Mucosa of descending colon (tissue), 3 donors: ENCODE measurements at regions not wholly inside any gene's neighbourhood (a gene's known extent, or its start where the extent isn't known, plus 50 kb on each side); places are given as distances from the start of the nearest gene placed in this dataset.

Experiments used
- ATAC-seq: fragments of 200-7000 bp; cut with Tn5 transposase; one replicate; pipeline ENCODE4 v1.9.1; 2020; ENCODE audit warnings: mild to moderate bottlenecking, moderate library complexity
- DNase-seq, 3 donors: peaks; one replicate each; pipeline ENCODE4 v3.0.0-alpha.2; 2020
- H3K36me3 ChIP-seq: fragments of 200-600 bp; one replicate; pipeline ENCODE4 v1.8.0; 2021; ENCODE audit warnings: low read depth, mild to moderate bottlenecking
- H3K4me1 ChIP-seq: fragments of 200-600 bp; one replicate; pipeline ENCODE4 v1.8.0; 2021; ENCODE audit warnings: low read depth, mild to moderate bottlenecking
- H3K4me3 ChIP-seq: fragments of 200-600 bp; one replicate; pipeline ENCODE4 v1.8.0; 2021; ENCODE audit warnings: mild to moderate bottlenecking
- H3K9me3 ChIP-seq: fragments of 200-600 bp; one replicate; pipeline ENCODE4 v1.8.0; 2021; ENCODE audit warnings: mild to moderate bottlenecking
- CTCF ChIP-seq: fragments of 200-600 bp; IDR thresholded peaks from one replicate; pipeline ENCODE4 v1.8.0; 2022; ENCODE audit warnings: antibody characterized with exemption, mild to moderate bottlenecking
- intact Hi-C, 2 donors: fragments of 100-400 bp; cut with DNase I in 1 of 2; cut with micrococcal nuclease in 1 of 2; formaldehyde crosslinking; loops; one replicate each; pipeline versions ENCODE4 v1.11.0 to v1.11.1; 2022; cut with DNase I, micrococcal nuclease
- donor health status: DM: no; HTN: no; CAD: no; lungs with moderate emphysema.
- donor health status: DM: no; HTN: no; CAD: no.
- donor health status: DM: no; HTN: yes; CAD: no.

- DNase-seq, result no peak
- intact Hi-C loops, result no loop called here
- ATAC-seq, result no peak
- no peak for TF ChIP-seq CTCF
- Histone ChIP-seq H3K4me1 (no peaks in the 10 kb centered on the region), H3K36me3 (no peaks in the 10 kb centered on the region), H3K9me3 (no peaks in the 10 kb centered on the region), H3K4me3 (no peak overlapping the region)
These were observed 224.0 kb downstream of the SOD2 start for GRCh38 chr6:159468994-159469393.

- Histone ChIP-seq H3K4me3 (no peak overlapping the region), H3K4me1 (no peaks in the 10 kb centered on the region), H3K9me3 (no peaks in the 10 kb centered on the region), H3K36me3 (no peaks in the 10 kb centered on the region)
- TF ChIP-seq CTCF, result no peak
- ATAC-seq, result no peak
- DNase-seq, result no peak
- intact Hi-C loops, result no loop called here
These were observed 225.5 kb downstream of the SOD2 start for GRCh38 chr6:159467473-159468041.

GRCh38 chr6:159466926-159467325 is 226.1 kb downstream of the SOD2 start:
- no peak for TF ChIP-seq CTCF
- no peaks in the 10 kb centered on the region for H3K36me3 ChIP-seq
- H3K4me3 ChIP-seq, result no peak overlapping the region
- no peaks in the 10 kb centered on the region for H3K9me3 ChIP-seq
- no peak for DNase-seq
- ATAC-seq, result no peak
- intact Hi-C loops, result no loop called here
- no peaks in the 10 kb centered on the region for H3K4me1 ChIP-seq

GRCh38 chr6:159464816-159465215 is 228.2 kb downstream of the SOD2 start:
- Histone ChIP-seq H3K4me3 (no peak overlapping the region), H3K9me3 (no peaks in the 10 kb centered on the region), H3K36me3 (no peaks in the 10 kb centered on the region), H3K4me1 (no peaks in the 10 kb centered on the region)
- DNase-seq, result no peak
- no peak for ATAC-seq
- intact Hi-C loops, result no loop called here
- no peak for TF ChIP-seq CTCF

- ATAC-seq (no peak), DNase-seq (no peak)
- Histone ChIP-seq H3K4me3 (no peak overlapping the region), H3K4me1 (no peaks in the 10 kb centered on the region), H3K36me3 (no peaks in the 10 kb centered on the region), H3K9me3 (no peaks in the 10 kb centered on the region)
- intact Hi-C loops, result no loop called here
- no peak for TF ChIP-seq CTCF
These were observed 229.8 kb downstream of the SOD2 start for GRCh38 chr6:159463119-159463829.
